ENCODE measurements at regions not wholly inside any gene's neighbourhood (a gene's known extent, or its start where the extent isn't known, plus 50 kb on each side); places are given as distances from the start of the nearest gene placed in this dataset.

GRCh38 chr4:38326499-38326898 is 337.5 kb upstream of the KLF3 start:
- TF ChIP-seq TBP (optimal IDR thresholded peaks at IDR 0.05; ENCODE audit: low read depth, low read length) = no peak
- TF ChIP-seq RAD21 (CRISPR knock-in tag; conservative IDR thresholded peaks at IDR 0.05 in 1 of 2, IDR thresholded peaks at IDR 0.05 in 1 of 2) = no peak
- TF ChIP-seq ZFP36 (IDR thresholded peaks at IDR 0.05; ENCODE audit: low read depth, low read length, partially characterized antibody) = peak; percentile 63
- TF ChIP-seq SPI1 (IDR thresholded peaks at IDR 0.05; ENCODE audit: borderline replicate concordance, low read depth, low read length) = no peak
- TF ChIP-seq RCOR1 (IDR thresholded peaks at IDR 0.05; ENCODE audit: borderline replicate concordance in 1 of 2, low read depth in 2 of 2, low read length in 2 of 2) = no peak
- TF ChIP-seq ETV5 (CRISPR knock-in tag; IDR thresholded peaks at IDR 0.05; ENCODE audit: low read depth) = no peak
- no peak for TF ChIP-seq GABPA (tag; conservative IDR thresholded peaks at IDR 0.05; ENCODE audit: low read depth)
- TF ChIP-seq PHF21A (IDR thresholded peaks at IDR 0.05; ENCODE audit: borderline replicate concordance, low read depth) = no peak
- no peak for TF ChIP-seq BRCA1 (IDR thresholded peaks at IDR 0.05)
- TF ChIP-seq BRCA1 (CRISPR knock-in tag; IDR thresholded peaks at IDR 0.05) = no peak
- no peak for TF ChIP-seq ERF (CRISPR knock-in tag; IDR thresholded peaks at IDR 0.05)

Data from K562 (cell line).